HG03103 (cell line): ENCODE measurements at regions not wholly inside any gene's neighbourhood (a gene's known extent, or its start where the extent isn't known, plus 50 kb on each side); places are given as distances from the start of the nearest gene placed in this dataset.
"Not testable (repeated sequence)": the region's sequence is repeated elsewhere in the genome, so short reads cannot be mapped to it uniquely, and the experiment has no call there.

ENCODE experiments used
- ATAC-seq: cut with Tn5 transposase; IDR thresholded peaks from one replicate; pipeline ENCODE4 v1.9.1; 2021; ENCODE audit warnings: low read depth; ENCODE audit not compliant: unreplicated experiment

- no peak for ATAC-seq
These were observed 432.4 kb upstream of the PMFBP1 start for GRCh38 chr16:72604375-72604774.

GRCh38 chr16:72602499-72602898, 430.5 kb upstream of the PMFBP1 start:
- no peak for ATAC-seq

- ATAC-seq, result no peak
These were observed 426.7 kb upstream of the PMFBP1 start for GRCh38 chr16:72598696-72599095.

- ATAC-seq, result no peak
These were observed 426.0 kb upstream of the PMFBP1 start for GRCh38 chr16:72597938-72598337.

- ATAC-seq, result no peak
These were observed 424.4 kb upstream of the PMFBP1 start for GRCh38 chr16:72596373-72596772.

GRCh38 chr16:72590151-72590937, 418.4 kb upstream of the PMFBP1 start:
- ATAC-seq, result peak; percentile 83

- no peak for ATAC-seq
These were observed 416.6 kb upstream of the PMFBP1 start for GRCh38 chr16:72588551-72588950.

- not testable (repeated sequence) for ATAC-seq
These were observed 406.1 kb upstream of the PMFBP1 start for GRCh38 chr16:72578061-72578460.

- ATAC-seq, result no peak
These were observed 404.2 kb upstream of the PMFBP1 start for GRCh38 chr16:72576189-72576588.

GRCh38 chr16:72569677-72570076, 397.7 kb upstream of the PMFBP1 start:
- no peak for ATAC-seq

GRCh38 chr16:72568502-72568901, 396.5 kb upstream of the PMFBP1 start:
- no peak for ATAC-seq

- ATAC-seq, result no peak
These were observed 394.2 kb upstream of the PMFBP1 start for GRCh38 chr16:72566174-72566573.

- no peak for ATAC-seq
These were observed 393.2 kb upstream of the PMFBP1 start for GRCh38 chr16:72565106-72565505.

- ATAC-seq, result no peak
These were observed 388.7 kb upstream of the PMFBP1 start for GRCh38 chr16:72560617-72561016.

GRCh38 chr16:72558501-72558900, 386.5 kb upstream of the PMFBP1 start:
- no peak for ATAC-seq

- no peak for ATAC-seq
These were observed 383.0 kb upstream of the PMFBP1 start for GRCh38 chr16:72554935-72555334.

- ATAC-seq, result no peak
These were observed 380.7 kb upstream of the PMFBP1 start for GRCh38 chr16:72552654-72553053.

GRCh38 chr16:72551649-72552048, 379.7 kb upstream of the PMFBP1 start:
- no peak for ATAC-seq

GRCh38 chr16:72549878-72550277, 377.9 kb upstream of the PMFBP1 start:
- ATAC-seq, result no peak

- ATAC-seq, result no peak
These were observed 370.1 kb upstream of the PMFBP1 start for GRCh38 chr16:72542102-72542501.

- ATAC-seq, result no peak
These were observed 365.7 kb upstream of the PMFBP1 start for GRCh38 chr16:72537664-72538063.

- ATAC-seq, result no peak
These were observed 364.9 kb upstream of the PMFBP1 start for GRCh38 chr16:72536723-72537435.
